ENCODE measurements at regions not wholly inside any gene's neighbourhood (a gene's known extent, or its start where the extent isn't known, plus 50 kb on each side); places are given as distances from the start of the nearest gene placed in this dataset.

- ChIA-PET CTCF (ENCODE audit: partially characterized antibody) (no interaction called here), POLR2A (ENCODE audit: partially characterized antibody) (no interaction called here)
- Mint-ChIP-seq H3K4me1 (no peaks in the 10 kb centered on the region), H3K27me3 (no peaks in the 10 kb centered on the region), H3K4me3 (no peak overlapping the region), H3K36me3 (no peaks in the 10 kb centered on the region), H3K9me3 (peaks cover 0 to 5% (median 2%) of the 10 kb centered on the region in 8 donors), H3K27ac (no peak overlapping the region)
- Histone ChIP-seq H3K4me3 (ENCODE audit: low read length in 2 of 2) (no peak overlapping the region), H3K36me3 (ENCODE audit: insufficient read depth, low read length) (no peaks in the 10 kb centered on the region), H3K4me1 (ENCODE audit: insufficient read depth, low read length) (no peaks in the 10 kb centered on the region), H3K27ac (ENCODE audit: low read depth, low read length) (no peak overlapping the region), H3K9me3 (ENCODE audit: control insufficient read depth in 1 of 2, low read length in 2 of 2) (no peaks in the 10 kb centered on the region), H3K27me3 (ENCODE audit: insufficient read depth, low read length) (no peaks in the 10 kb centered on the region)
- DNase-seq, result no peak
- intact Hi-C loops (cut with micrococcal nuclease), result no loop called here
Observed at GRCh38 chr2:17430326-17430725, 87.9 kb downstream of the RAD51AP2 start.

GRCh38 chr2:17429130-17429529, 89.1 kb downstream of the RAD51AP2 start:
- no peak overlapping the region for H3K27ac Mint-ChIP-seq
- POLR2A ChIA-PET (ENCODE audit: partially characterized antibody), result no interaction called here
- DNase-seq, result no peak
- Histone ChIP-seq H3K36me3 (ENCODE audit: insufficient read depth, low read length) (no peaks in the 10 kb centered on the region), H3K9me3 (ENCODE audit: control insufficient read depth in 1 of 2, low read length in 2 of 2) (no peaks in the 10 kb centered on the region), H3K4me3 (ENCODE audit: low read length in 2 of 2) (no peak overlapping the region), H3K4me1 (ENCODE audit: insufficient read depth, low read length) (no peaks in the 10 kb centered on the region), H3K27me3 (ENCODE audit: insufficient read depth, low read length) (no peaks in the 10 kb centered on the region), H3K27ac (ENCODE audit: low read depth, low read length) (no peak overlapping the region)
- CTCF ChIA-PET (ENCODE audit: partially characterized antibody), result no interaction called here
- no peaks in the 10 kb centered on the region for H3K27me3 Mint-ChIP-seq
- H3K4me1 Mint-ChIP-seq, result no peaks in the 10 kb centered on the region
- intact Hi-C loops (cut with micrococcal nuclease), result no loop called here
- H3K36me3 Mint-ChIP-seq, result no peaks in the 10 kb centered on the region
- H3K9me3 Mint-ChIP-seq, result peaks cover 0 to 5% (median 2%) of the 10 kb centered on the region in 8 donors
- H3K4me3 Mint-ChIP-seq, result no peak overlapping the region

GRCh38 chr2:17427401-17427800, 90.8 kb downstream of the RAD51AP2 start:
- Mint-ChIP-seq H3K4me3 (no peak overlapping the region), H3K27me3 (no peaks in the 10 kb centered on the region), H3K36me3 (no peaks in the 10 kb centered on the region), H3K27ac (no peak overlapping the region), H3K4me1 (no peaks in the 10 kb centered on the region), H3K9me3 (peaks cover 0 to 5% (median 2%) of the 10 kb centered on the region in 8 donors)
- Histone ChIP-seq H3K27ac (ENCODE audit: low read depth, low read length) (no peak overlapping the region), H3K4me3 (ENCODE audit: low read length in 2 of 2) (no peak overlapping the region), H3K27me3 (ENCODE audit: insufficient read depth, low read length) (no peaks in the 10 kb centered on the region), H3K9me3 (ENCODE audit: control insufficient read depth in 1 of 2, low read length in 2 of 2) (no peaks in the 10 kb centered on the region), H3K4me1 (ENCODE audit: insufficient read depth, low read length) (no peaks in the 10 kb centered on the region), H3K36me3 (ENCODE audit: insufficient read depth, low read length) (no peaks in the 10 kb centered on the region)
- intact Hi-C loops (cut with micrococcal nuclease), result no loop called here
- ChIA-PET CTCF (ENCODE audit: partially characterized antibody) (no interaction called here), POLR2A (ENCODE audit: partially characterized antibody) (no interaction called here)
- DNase-seq, result no peak

- Histone ChIP-seq H3K27ac (ENCODE audit: low read depth, low read length) (no peak overlapping the region), H3K27me3 (ENCODE audit: insufficient read depth, low read length) (no peaks in the 10 kb centered on the region), H3K9me3 (ENCODE audit: control insufficient read depth in 1 of 2, low read length in 2 of 2) (no peaks in the 10 kb centered on the region), H3K4me1 (ENCODE audit: insufficient read depth, low read length) (no peaks in the 10 kb centered on the region), H3K4me3 (ENCODE audit: low read length in 2 of 2) (no peak overlapping the region), H3K36me3 (ENCODE audit: insufficient read depth, low read length) (no peaks in the 10 kb centered on the region)
- POLR2A ChIA-PET (ENCODE audit: partially characterized antibody), result no interaction called here
- Mint-ChIP-seq H3K27me3 (no peaks in the 10 kb centered on the region), H3K27ac (no peak overlapping the region), H3K4me1 (no peaks in the 10 kb centered on the region), H3K9me3 (peaks cover 0 to 5% (median 2%) of the 10 kb centered on the region in 8 donors), H3K36me3 (no peaks in the 10 kb centered on the region), H3K4me3 (no peak overlapping the region)
- intact Hi-C loops (cut with micrococcal nuclease), result no loop called here
- CTCF ChIA-PET (ENCODE audit: partially characterized antibody), result no interaction called here
- no peak for DNase-seq
Observed at GRCh38 chr2:17426743-17427142, 91.5 kb downstream of the RAD51AP2 start.

GRCh38 chr2:17422061-17422460, 96.2 kb downstream of the RAD51AP2 start:
- H3K27ac ChIP-seq (ENCODE audit: low read depth, low read length), result no peak overlapping the region
- H3K36me3 ChIP-seq (ENCODE audit: insufficient read depth, low read length), result no peaks in the 10 kb centered on the region
- H3K4me3 ChIP-seq (ENCODE audit: low read length in 2 of 2), result no peak overlapping the region
- H3K27me3 ChIP-seq (ENCODE audit: insufficient read depth, low read length), result no peaks in the 10 kb centered on the region
- no peaks in the 10 kb centered on the region for H3K9me3 ChIP-seq (ENCODE audit: control insufficient read depth in 1 of 2, low read length in 2 of 2)
- Mint-ChIP-seq H3K27ac (no peak overlapping the region), H3K4me1 (no peaks in the 10 kb centered on the region), H3K9me3 (peaks cover 0 to 2% (median 0%) of the 10 kb centered on the region in 8 donors), H3K4me3 (no peak overlapping the region), H3K36me3 (no peaks in the 10 kb centered on the region), H3K27me3 (no peaks in the 10 kb centered on the region)
- CTCF ChIA-PET (ENCODE audit: partially characterized antibody), result no interaction called here
- no peak for DNase-seq
- POLR2A ChIA-PET (ENCODE audit: partially characterized antibody), result no interaction called here
- H3K4me1 ChIP-seq (ENCODE audit: insufficient read depth, low read length), result no peaks in the 10 kb centered on the region
- intact Hi-C loops (cut with micrococcal nuclease), result no loop called here

- Histone ChIP-seq H3K36me3 (ENCODE audit: insufficient read depth, low read length) (no peaks in the 10 kb centered on the region), H3K27ac (ENCODE audit: low read depth, low read length) (no peak overlapping the region), H3K4me1 (ENCODE audit: insufficient read depth, low read length) (no peaks in the 10 kb centered on the region), H3K9me3 (ENCODE audit: control insufficient read depth in 1 of 2, low read length in 2 of 2) (no peaks in the 10 kb centered on the region), H3K4me3 (ENCODE audit: low read length in 2 of 2) (no peak overlapping the region), H3K27me3 (ENCODE audit: insufficient read depth, low read length) (no peaks in the 10 kb centered on the region)
- intact Hi-C loops (cut with micrococcal nuclease), result no loop called here
- H3K27ac Mint-ChIP-seq, result no peak overlapping the region
- peaks cover 0 to 5% (median 0%) of the 10 kb centered on the region in 8 donors for H3K9me3 Mint-ChIP-seq
- CTCF ChIA-PET (ENCODE audit: partially characterized antibody), result no interaction called here
- no peak overlapping the region for H3K4me3 Mint-ChIP-seq
- H3K27me3 Mint-ChIP-seq, result no peaks in the 10 kb centered on the region
- DNase-seq, result no peak
- H3K4me1 Mint-ChIP-seq, result no peaks in the 10 kb centered on the region
- H3K36me3 Mint-ChIP-seq, result no peaks in the 10 kb centered on the region
- POLR2A ChIA-PET (ENCODE audit: partially characterized antibody), result no interaction called here
Observed at GRCh38 chr2:17416884-17417391, 101.3 kb downstream of the RAD51AP2 start.

GRCh38 chr2:17413036-17413435, 105.2 kb downstream of the RAD51AP2 start:
- DNase-seq, result no peak
- Histone ChIP-seq H3K27me3 (ENCODE audit: insufficient read depth, low read length) (no peaks in the 10 kb centered on the region), H3K27ac (ENCODE audit: low read depth, low read length) (no peak overlapping the region), H3K36me3 (ENCODE audit: insufficient read depth, low read length) (no peaks in the 10 kb centered on the region), H3K9me3 (ENCODE audit: control insufficient read depth in 1 of 2, low read length in 2 of 2) (no peaks in the 10 kb centered on the region), H3K4me3 (ENCODE audit: low read length in 2 of 2) (no peak overlapping the region), H3K4me1 (ENCODE audit: insufficient read depth, low read length) (no peaks in the 10 kb centered on the region)
- CTCF ChIA-PET (ENCODE audit: partially characterized antibody), result no interaction called here
- Mint-ChIP-seq H3K27ac (no peak overlapping the region), H3K36me3 (no peaks in the 10 kb centered on the region), H3K27me3 (no peaks in the 10 kb centered on the region), H3K9me3 (peaks cover 2 to 16% (median 6%) of the 10 kb centered on the region in 8 donors), H3K4me1 (no peaks in the 10 kb centered on the region), H3K4me3 (no peak overlapping the region)
- intact Hi-C loops (cut with micrococcal nuclease), result no loop called here
- POLR2A ChIA-PET (ENCODE audit: partially characterized antibody), result no interaction called here

- H3K9me3 Mint-ChIP-seq, result peaks cover 8 to 26% (median 15%) of the 10 kb centered on the region in 8 donors
- Histone ChIP-seq H3K36me3 (ENCODE audit: insufficient read depth, low read length) (no peaks in the 10 kb centered on the region), H3K4me1 (ENCODE audit: insufficient read depth, low read length) (no peaks in the 10 kb centered on the region), H3K4me3 (ENCODE audit: low read length in 2 of 2) (no peak overlapping the region), H3K27me3 (ENCODE audit: insufficient read depth, low read length) (no peaks in the 10 kb centered on the region), H3K27ac (ENCODE audit: low read depth, low read length) (no peak overlapping the region), H3K9me3 (ENCODE audit: control insufficient read depth in 1 of 2, low read length in 2 of 2) (peaks cover 0 to 4% of the 10 kb centered on the region in 2 donors)
- H3K27ac Mint-ChIP-seq, result no peak overlapping the region
- ChIA-PET CTCF (ENCODE audit: partially characterized antibody) (no interaction called here), POLR2A (ENCODE audit: partially characterized antibody) (no interaction called here)
- no peak overlapping the region for H3K4me3 Mint-ChIP-seq
- no peaks in the 10 kb centered on the region for H3K36me3 Mint-ChIP-seq
- H3K4me1 Mint-ChIP-seq, result no peaks in the 10 kb centered on the region
- H3K27me3 Mint-ChIP-seq, result no peaks in the 10 kb centered on the region
- intact Hi-C loops (cut with micrococcal nuclease), result no loop called here
- no peak for DNase-seq
Observed at GRCh38 chr2:17401096-17401495, 117.1 kb downstream of the RAD51AP2 start.
